ENCODE measurements at regions not wholly inside any gene's neighbourhood (a gene's known extent, or its start where the extent isn't known, plus 50 kb on each side); places are given as distances from the start of the nearest gene placed in this dataset.

GRCh38 chr3:6791161-6791560 lies 69.8 kb upstream of the GRM7 start:
- DNase-seq = no peak

- no peak for DNase-seq
These were observed 61.5 kb upstream of the GRM7 start for GRCh38 chr3:6799264-6799915.

DNA sequence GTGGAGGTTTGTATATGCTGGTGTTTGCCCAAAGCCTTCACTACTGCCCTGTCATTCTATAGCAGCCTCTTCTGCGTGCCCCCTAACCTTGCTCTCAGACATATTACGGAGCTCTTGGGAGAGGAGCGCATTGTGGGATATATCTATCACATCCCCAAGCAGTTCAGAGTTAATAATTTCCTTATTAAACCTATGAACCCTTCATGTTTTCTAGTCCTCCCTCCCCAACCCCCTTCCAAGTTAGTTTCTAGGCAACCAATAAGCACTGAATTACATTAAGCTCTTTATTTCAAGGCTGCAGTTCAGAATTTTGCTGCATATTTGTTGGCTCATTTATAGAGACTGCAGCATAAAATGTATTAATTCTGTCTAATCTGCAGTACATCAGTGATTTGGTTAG lies 57.3 kb upstream of the GRM7 start:
- no peak for DNase-seq

DNA sequence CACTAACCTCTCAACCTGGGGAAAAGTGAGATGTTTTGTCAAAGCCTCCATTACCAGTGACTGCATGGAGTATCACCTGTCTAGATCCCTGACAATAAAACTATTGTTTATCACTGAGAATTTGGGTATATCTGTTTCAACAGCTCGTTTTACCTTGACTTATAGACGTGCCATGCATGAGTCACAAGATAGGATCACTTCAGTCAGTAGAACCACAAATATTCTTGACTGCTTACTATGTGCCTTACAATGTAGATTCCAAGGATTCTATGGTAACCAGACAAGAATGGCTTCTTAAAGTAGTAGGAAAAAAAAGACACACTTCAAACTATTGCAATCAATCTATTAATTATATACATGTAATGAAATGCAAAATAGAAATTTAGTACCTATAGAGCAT lies 55.7 kb upstream of the GRM7 start:
- no peak for DNase-seq

DNA sequence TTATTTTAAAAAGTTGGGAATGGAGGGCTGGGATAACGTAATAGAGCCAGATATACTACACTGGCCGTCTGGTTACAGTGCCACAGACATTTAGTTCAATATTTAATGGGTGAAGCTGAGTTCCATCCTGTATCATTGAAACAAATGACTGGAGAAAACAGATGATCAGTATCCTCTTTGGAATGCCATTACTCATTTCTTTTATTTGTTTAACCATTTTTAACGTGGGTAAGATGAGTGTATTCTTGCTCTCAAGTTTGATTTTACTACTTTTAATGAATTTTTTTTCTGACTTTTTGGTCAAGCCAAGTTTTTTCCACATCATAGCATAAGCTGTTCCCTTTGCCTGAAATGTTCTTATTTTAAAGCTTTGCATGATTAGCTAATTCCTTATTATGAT lies 53.9 kb upstream of the GRM7 start:
- no peak for DNase-seq

GRCh38 chr3:6807967-6808588 lies 52.8 kb upstream of the GRM7 start:
- no peak for DNase-seq

GRCh38 chr3:6809349-6809748 lies 51.6 kb upstream of the GRM7 start:
- DNase-seq = no peak

Measured in occipital lobe (tissue), 1 donor.